Erythroblast (primary cell): ENCODE measurements at regions not wholly inside any gene's neighbourhood (a gene's known extent, or its start where the extent isn't known, plus 50 kb on each side); places are given as distances from the start of the nearest gene placed in this dataset.

Experiments used
- GATA1 ChIP-seq: IDR thresholded peaks from 2 replicates; pipeline ENCODE4 v1.6.1; 2011; ENCODE audit warnings: low read depth, mild to moderate bottlenecking, control low read depth, low read length, moderate library complexity
- POLR2A ChIP-seq: IDR thresholded peaks from 2 replicates; pipeline ENCODE4 v1.6.1; 2011; ENCODE audit warnings: mild to moderate bottlenecking, low read length

DNA sequence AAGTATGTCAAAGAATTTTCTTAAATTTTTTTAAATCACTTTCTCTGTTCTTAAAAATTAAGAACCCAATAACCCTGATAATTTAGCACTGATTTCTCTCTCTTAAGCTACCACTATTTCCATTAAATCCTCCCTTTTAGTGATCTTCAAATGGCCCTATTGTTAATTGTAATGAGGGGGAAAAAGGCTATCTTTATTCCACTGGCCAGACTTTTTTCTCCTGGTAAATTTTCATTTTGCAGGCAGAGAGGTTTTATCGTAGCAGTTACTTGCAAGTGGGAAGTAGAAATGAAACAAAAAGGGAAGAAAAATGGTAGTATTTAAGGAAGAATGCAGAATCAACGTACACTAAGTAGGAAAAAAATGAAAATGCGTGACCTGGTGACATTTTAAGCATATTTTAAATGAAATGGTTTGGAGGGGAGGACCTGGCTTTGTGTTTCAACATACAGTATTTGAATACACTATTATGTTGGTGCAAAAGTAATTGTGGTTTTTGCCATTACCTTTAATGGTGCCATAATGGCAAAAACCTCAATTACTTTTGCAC, 224.9 kb downstream of the TANC2 start:
- TF ChIP-seq POLR2A = no peak
- TF ChIP-seq GATA1 = no peak
